Hepatocyte (in vitro differentiated cells): ENCODE measurements at regions not wholly inside any gene's neighbourhood (a gene's known extent, or its start where the extent isn't known, plus 50 kb on each side); places are given as distances from the start of the nearest gene placed in this dataset.

ENCODE experiments used
- DNase-seq: peaks from one replicate; pipeline ENCODE4 v3.0.0-alpha.2; 2016; ENCODE audit warnings: low spot score
- H2AFZ ChIP-seq: fragments of 200-600 bp; sonication (generic); 2 replicates; pipeline ENCODE4 v1.6.0; 2016; ENCODE audit warnings: antibody characterized with exemption, mild to moderate bottlenecking
- H3K27ac ChIP-seq: fragments of 200-600 bp; sonication (generic); 2 replicates; pipeline ENCODE4 v1.5.1; 2016; ENCODE audit warnings: mild to moderate bottlenecking
- H3K27me3 ChIP-seq: fragments of 200-600 bp; sonication (generic); 2 replicates; pipeline ENCODE4 v1.6.1; 2016
- H3K36me3 ChIP-seq: fragments of 200-600 bp; sonication (generic); replicated peaks from 2 replicates; pipeline ENCODE4 v1.5.1; 2016; ENCODE audit warnings: low read depth; ENCODE audit not compliant: insufficient read depth
- H3K4me1 ChIP-seq: fragments of 200-600 bp; sonication (generic); 2 replicates; pipeline ENCODE4 v1.5.1; 2016; ENCODE audit warnings: mild to moderate bottlenecking, moderate library complexity; ENCODE audit not compliant: insufficient read depth
- H3K4me2 ChIP-seq: fragments of 200-600 bp; sonication (generic); 2 replicates; pipeline ENCODE4 v1.6.0; 2016
- H3K4me3 ChIP-seq: fragments of 200-600 bp; sonication (generic); 2 replicates; pipeline ENCODE4 v1.5.1; 2016; ENCODE audit warnings: mild to moderate bottlenecking
- H3K79me2 ChIP-seq: fragments of 200-600 bp; sonication (generic); 2 replicates; pipeline ENCODE4 v1.6.0; 2017; ENCODE audit warnings: mild to moderate bottlenecking
- H3K9me2 ChIP-seq: fragments of 200-600 bp; sonication (generic); replicated peaks from 2 replicates; pipeline ENCODE4 v1.6.0; 2017; ENCODE audit warnings: mild to moderate bottlenecking; ENCODE audit not compliant: insufficient read depth
- H3K9me3 ChIP-seq: fragments of 200-600 bp; sonication (generic); 2 replicates; pipeline ENCODE4 v1.5.1; 2016; ENCODE audit warnings: low read depth, mild to moderate bottlenecking
- H4K20me1 ChIP-seq: fragments of 200-600 bp; sonication (generic); 2 replicates; pipeline ENCODE4 v1.6.0; 2016; ENCODE audit warnings: mild to moderate bottlenecking; ENCODE audit not compliant: insufficient read depth, poor library complexity, severe bottlenecking
- CTCF ChIP-seq: fragments of 200-600 bp; sonication (generic); IDR thresholded peaks from 2 replicates; pipeline ENCODE4 v1.5.1; 2016; ENCODE audit warnings: antibody characterized with exemption, mild to moderate bottlenecking; ENCODE audit not compliant: poor library complexity
- EZH2 ChIP-seq: fragments of 200-600 bp; sonication (generic); IDR thresholded peaks from 2 replicates; pipeline ENCODE4 v1.6.1; 2016; ENCODE audit warnings: antibody characterized with exemption, mild to moderate bottlenecking, borderline replicate concordance
- EZH2phosphoT487 ChIP-seq: fragments of 200-600 bp; sonication (generic); IDR thresholded peaks from one replicate; pipeline ENCODE4 v1.6.1; 2018; ENCODE audit warnings: antibody characterized with exemption, mild to moderate bottlenecking, low read depth, moderate library complexity; ENCODE audit not compliant: unreplicated experiment, severe bottlenecking
- WGBS: methylation state at CpG from one replicate; pipeline ENCODE4 v1.1.6; 2016; ENCODE audit warnings: low lambda C conversion rate; ENCODE audit errors: missing lambda C conversion rate; 5-methylcytosine and 5-hydroxymethylcytosine counted together

GRCh38 chr15:38782156-38782555 lies 217.5 kb upstream of the RASGRP1 start:
- Histone ChIP-seq H3K9me3 (no peaks in the 10 kb centered on the region), H3K79me2 (no peaks in the 10 kb centered on the region), H3K27ac (no peak overlapping the region), H4K20me1 (no peaks in the 10 kb centered on the region), H3K27me3 (no peaks in the 10 kb centered on the region), H3K4me1 (no peaks in the 10 kb centered on the region), H3K4me2 (no peak overlapping the region), H3K9me2 (no peaks in the 10 kb centered on the region), H3K36me3 (no peaks in the 10 kb centered on the region), H2AFZ (no peak overlapping the region), H3K4me3 (no peak overlapping the region)
- 88% methylated on average over 1 of the region's 1 CpG for WGBS
- no peak for DNase-seq
- TF ChIP-seq CTCF, result no peak
- no peak for TF ChIP-seq EZH2phosphoT487
- no peak for TF ChIP-seq EZH2

- 91% methylated on average over 6 of the region's 6 CpGs for WGBS
- no peaks in the 10 kb centered on the region for H3K27me3 ChIP-seq
Observed at GRCh38 chr15:38788918-38789317, 224.3 kb upstream of the RASGRP1 start.

GRCh38 chr15:38789566-38789965 lies 225.0 kb upstream of the RASGRP1 start:
- Histone ChIP-seq H3K9me3 (no peaks in the 10 kb centered on the region), H3K79me2 (no peaks in the 10 kb centered on the region), H3K27ac (no peak overlapping the region), H4K20me1 (no peaks in the 10 kb centered on the region), H2AFZ (no peak overlapping the region), H3K36me3 (no peaks in the 10 kb centered on the region), H3K4me2 (no peak overlapping the region), H3K4me3 (no peak overlapping the region), H3K27me3 (no peaks in the 10 kb centered on the region), H3K4me1 (no peaks in the 10 kb centered on the region), H3K9me2 (no peaks in the 10 kb centered on the region)
- DNase-seq, result no peak
- TF ChIP-seq CTCF (no peak), EZH2 (no peak), EZH2phosphoT487 (no peak)
- WGBS, result 85% methylated on average over 3 of the region's 3 CpGs

More at GRCh38 chr15:38788918-38789317, 224.3 kb upstream of the RASGRP1 start:
- DNase-seq, result no peak
- Histone ChIP-seq H3K9me3 (no peaks in the 10 kb centered on the region), H3K79me2 (no peaks in the 10 kb centered on the region), H3K36me3 (no peaks in the 10 kb centered on the region), H3K4me2 (no peak overlapping the region), H3K9me2 (no peaks in the 10 kb centered on the region), H2AFZ (no peak overlapping the region), H3K4me1 (no peaks in the 10 kb centered on the region), H3K4me3 (no peak overlapping the region), H4K20me1 (no peaks in the 10 kb centered on the region), H3K27ac (no peak overlapping the region)
- no peak for TF ChIP-seq EZH2
- TF ChIP-seq CTCF, result no peak
- TF ChIP-seq EZH2phosphoT487, result no peak

GRCh38 chr15:38793206-38793810 lies 228.7 kb upstream of the RASGRP1 start:
- Histone ChIP-seq H3K4me2 (no peak overlapping the region), H3K4me3 (no peak overlapping the region), H3K4me1 (no peaks in the 10 kb centered on the region), H3K27ac (no peak overlapping the region), H2AFZ (no peak overlapping the region), H3K27me3 (no peaks in the 10 kb centered on the region), H3K9me2 (no peaks in the 10 kb centered on the region), H3K9me3 (no peaks in the 10 kb centered on the region), H3K36me3 (no peaks in the 10 kb centered on the region), H4K20me1 (no peaks in the 10 kb centered on the region), H3K79me2 (no peaks in the 10 kb centered on the region)
- DNase-seq, result no peak
- no peak for TF ChIP-seq EZH2
- no peak for TF ChIP-seq EZH2phosphoT487
- TF ChIP-seq CTCF, result no peak
- 68% methylated on average over 4 of the region's 4 CpGs for WGBS
